Keratinocyte (primary cell): ENCODE measurements at regions not wholly inside any gene's neighbourhood (a gene's known extent, or its start where the extent isn't known, plus 50 kb on each side); places are given as distances from the start of the nearest gene placed in this dataset.

Experiments used
- CTCF ChIP-seq, 3 experiments: IDR thresholded peaks in 1 of 3; conservative IDR thresholded peaks in 1 of 3; optimal IDR thresholded peaks in 1 of 3; 2 replicates in 2 of 3; 3 replicates in 1 of 3; pipeline versions ENCODE3 to v1.5.1; 2011; ENCODE audit warnings: low read length in 3 of 3, mild to moderate bottlenecking in 3 of 3, moderate library complexity in 2 of 3, control low read depth in 1 of 3, inconsistent platforms in 1 of 3; ENCODE audit not compliant: insufficient read depth in 2 of 3; ENCODE audit errors: extremely low read depth in 1 of 3
- EZH2 ChIP-seq: IDR thresholded peaks from one replicate; pipeline ENCODE4 v1.6.1; 2012; ENCODE audit warnings: inconsistent platforms, mild to moderate bottlenecking, low read length, moderate library complexity

GRCh38 chr1:98068016-98068415, 147.2 kb upstream of the DPYD start:
- no peak for TF ChIP-seq CTCF (optimal IDR thresholded peaks at IDR 0.05 in 1 of 3, IDR thresholded peaks at IDR 0.05 in 1 of 3, conservative IDR thresholded peaks at IDR 0.05 in 1 of 3; ENCODE audit: extremely low read depth in 1 of 3, insufficient read depth in 2 of 3, low read length in 3 of 3)
- no peak for TF ChIP-seq EZH2
